ENCODE measurements at regions not wholly inside any gene's neighbourhood (a gene's known extent, or its start where the extent isn't known, plus 50 kb on each side); places are given as distances from the start of the nearest gene placed in this dataset.

GRCh38 chr1:201734786-201735185, 94.2 kb upstream of the IPO9 start (continued):
- TF ChIP-seq, protein P1, sequence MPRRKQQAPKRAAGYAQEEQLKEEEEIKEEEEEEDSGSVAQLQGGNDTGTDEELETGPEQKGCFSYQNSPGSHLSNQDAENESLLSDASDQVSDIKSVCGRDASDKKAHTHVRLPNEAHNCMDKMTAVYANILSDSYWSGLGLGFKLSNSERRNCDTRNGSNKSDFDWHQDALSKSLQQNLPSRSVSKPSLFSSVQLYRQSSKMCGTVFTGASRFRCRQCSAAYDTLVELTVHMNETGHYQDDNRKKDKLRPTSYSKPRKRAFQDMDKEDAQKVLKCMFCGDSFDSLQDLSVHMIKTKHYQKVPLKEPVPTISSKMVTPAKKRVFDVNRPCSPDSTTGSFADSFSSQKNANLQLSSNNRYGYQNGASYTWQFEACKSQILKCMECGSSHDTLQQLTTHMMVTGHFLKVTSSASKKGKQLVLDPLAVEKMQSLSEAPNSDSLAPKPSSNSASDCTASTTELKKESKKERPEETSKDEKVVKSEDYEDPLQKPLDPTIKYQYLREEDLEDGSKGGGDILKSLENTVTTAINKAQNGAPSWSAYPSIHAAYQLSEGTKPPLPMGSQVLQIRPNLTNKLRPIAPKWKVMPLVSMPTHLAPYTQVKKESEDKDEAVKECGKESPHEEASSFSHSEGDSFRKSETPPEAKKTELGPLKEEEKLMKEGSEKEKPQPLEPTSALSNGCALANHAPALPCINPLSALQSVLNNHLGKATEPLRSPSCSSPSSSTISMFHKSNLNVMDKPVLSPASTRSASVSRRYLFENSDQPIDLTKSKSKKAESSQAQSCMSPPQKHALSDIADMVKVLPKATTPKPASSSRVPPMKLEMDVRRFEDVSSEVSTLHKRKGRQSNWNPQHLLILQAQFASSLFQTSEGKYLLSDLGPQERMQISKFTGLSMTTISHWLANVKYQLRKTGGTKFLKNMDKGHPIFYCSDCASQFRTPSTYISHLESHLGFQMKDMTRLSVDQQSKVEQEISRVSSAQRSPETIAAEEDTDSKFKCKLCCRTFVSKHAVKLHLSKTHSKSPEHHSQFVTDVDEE (CRISPR knock-in tag; IDR thresholded peaks at IDR 0.05), result no peak
- TF ChIP-seq GLIS3 (CRISPR knock-in tag; IDR thresholded peaks at IDR 0.05) (no peak), ZNF70 (CRISPR knock-in tag; IDR thresholded peaks at IDR 0.05) (no peak), ZNF565 (CRISPR knock-in tag; conservative IDR thresholded peaks at IDR 0.05; ENCODE audit: low read depth) (no peak), ZNF8 (CRISPR knock-in tag; IDR thresholded peaks at IDR 0.05) (no peak), ISL1 (CRISPR knock-in tag; IDR thresholded peaks at IDR 0.05) (no peak), ZFP3 (CRISPR knock-in tag; IDR thresholded peaks at IDR 0.05) (no peak)
- TF ChIP-seq, protein P2, sequence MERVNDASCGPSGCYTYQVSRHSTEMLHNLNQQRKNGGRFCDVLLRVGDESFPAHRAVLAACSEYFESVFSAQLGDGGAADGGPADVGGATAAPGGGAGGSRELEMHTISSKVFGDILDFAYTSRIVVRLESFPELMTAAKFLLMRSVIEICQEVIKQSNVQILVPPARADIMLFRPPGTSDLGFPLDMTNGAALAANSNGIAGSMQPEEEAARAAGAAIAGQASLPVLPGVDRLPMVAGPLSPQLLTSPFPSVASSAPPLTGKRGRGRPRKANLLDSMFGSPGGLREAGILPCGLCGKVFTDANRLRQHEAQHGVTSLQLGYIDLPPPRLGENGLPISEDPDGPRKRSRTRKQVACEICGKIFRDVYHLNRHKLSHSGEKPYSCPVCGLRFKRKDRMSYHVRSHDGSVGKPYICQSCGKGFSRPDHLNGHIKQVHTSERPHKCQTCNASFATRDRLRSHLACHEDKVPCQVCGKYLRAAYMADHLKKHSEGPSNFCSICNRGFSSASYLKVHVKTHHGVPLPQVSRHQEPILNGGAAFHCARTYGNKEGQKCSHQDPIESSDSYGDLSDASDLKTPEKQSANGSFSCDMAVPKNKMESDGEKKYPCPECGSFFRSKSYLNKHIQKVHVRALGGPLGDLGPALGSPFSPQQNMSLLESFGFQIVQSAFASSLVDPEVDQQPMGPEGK (CRISPR knock-in tag; IDR thresholded peaks at IDR 0.05; ENCODE audit: borderline replicate concordance), result no peak

DNA sequence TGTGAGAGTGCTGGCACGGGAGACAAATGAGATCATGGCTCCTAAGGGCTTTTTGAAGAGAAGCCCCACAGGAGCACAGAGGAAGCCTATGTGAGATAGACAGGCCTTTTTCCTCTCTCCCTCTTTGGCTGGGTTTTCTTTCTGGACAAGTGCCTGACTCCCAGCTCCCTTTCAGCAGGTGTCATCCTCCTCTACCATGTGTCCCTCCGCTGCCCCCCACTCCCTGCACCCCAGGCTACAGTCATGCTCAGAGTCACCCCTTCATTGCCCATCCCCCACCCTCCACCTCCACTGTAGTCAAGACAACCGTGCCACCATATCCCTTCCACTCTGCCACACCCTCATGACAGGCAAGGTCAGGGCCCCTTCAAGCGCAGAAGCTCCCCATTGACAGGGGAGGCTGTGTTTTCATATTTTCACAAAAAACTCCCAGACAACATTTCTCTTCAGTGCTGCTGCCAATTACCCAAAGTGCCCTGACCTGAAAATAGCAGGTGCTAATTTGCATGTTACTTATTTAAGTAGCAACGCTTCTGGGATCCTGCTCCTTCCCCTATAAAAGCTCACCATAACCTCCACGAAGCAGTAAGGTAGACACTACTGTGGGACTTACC, 92.1 kb upstream of the IPO9 start:
- TF ChIP-seq, protein P1 (CRISPR knock-in tag; IDR thresholded peaks at IDR 0.05), result no peak
- TF ChIP-seq SNAI2 (CRISPR knock-in tag; IDR thresholded peaks at IDR 0.05) (no peak), CREB5 (CRISPR knock-in tag; IDR thresholded peaks at IDR 0.05; ENCODE audit: low read depth) (no peak), TCF4 (CRISPR knock-in tag; IDR thresholded peaks at IDR 0.05; ENCODE audit: borderline replicate concordance) (no peak)
- no peak for ATAC-seq

DNA sequence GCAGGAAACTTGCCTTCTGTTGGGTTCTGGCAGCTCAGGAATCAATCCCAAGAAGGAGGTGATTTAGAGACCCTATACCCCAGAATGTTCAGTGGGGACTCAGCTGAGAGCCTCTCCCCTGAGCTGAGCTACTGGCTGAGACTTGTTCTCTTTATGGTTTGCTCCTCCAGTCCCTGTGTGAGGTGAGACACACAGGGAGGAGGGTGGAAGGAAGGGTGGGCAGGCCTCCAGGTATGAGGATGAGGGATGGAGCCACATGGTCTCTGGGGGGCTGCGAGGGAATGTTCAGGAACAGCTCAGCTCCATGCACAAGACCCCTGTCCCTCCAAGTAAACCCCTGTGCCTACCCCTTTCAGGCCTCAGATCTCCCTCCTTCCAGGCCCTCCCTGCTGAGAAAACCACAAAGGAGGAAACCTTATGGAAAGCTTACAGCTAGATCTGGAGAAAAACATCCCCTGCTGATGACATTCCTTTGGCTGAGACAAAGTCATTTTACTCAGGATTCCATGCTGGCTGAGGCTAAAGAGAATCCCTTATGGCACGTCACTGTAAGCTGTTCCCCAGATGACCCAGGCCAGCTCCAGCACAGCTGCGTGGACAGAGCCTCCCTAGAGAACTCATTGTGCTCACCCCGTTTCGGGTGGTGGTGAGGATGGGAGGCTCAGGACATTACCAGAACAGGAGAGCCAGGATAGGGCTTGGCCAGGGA, 91.5 kb upstream of the IPO9 start:
- ATAC-seq, result peak; percentile 57
- TF ChIP-seq RARB (CRISPR knock-in tag; IDR thresholded peaks at IDR 0.05), result no peak
- TF ChIP-seq TCF4 (CRISPR knock-in tag; IDR thresholded peaks at IDR 0.05; ENCODE audit: borderline replicate concordance), result no peak
- no peak for TF ChIP-seq ARNTL (CRISPR knock-in tag; IDR thresholded peaks at IDR 0.05; ENCODE audit: borderline replicate concordance, low read depth)
- no peak for TF ChIP-seq ZNF565 (CRISPR knock-in tag; conservative IDR thresholded peaks at IDR 0.05; ENCODE audit: low read depth)
- TF ChIP-seq ZC3H10 (CRISPR knock-in tag; IDR thresholded peaks at IDR 0.05), result no peak
- TF ChIP-seq, protein P1 (CRISPR knock-in tag; IDR thresholded peaks at IDR 0.05), result no peak
- TF ChIP-seq TOX (CRISPR knock-in tag; IDR thresholded peaks at IDR 0.05; ENCODE audit: borderline replicate concordance), result no peak
- no peak for TF ChIP-seq CSRNP3 (CRISPR knock-in tag; IDR thresholded peaks at IDR 0.05)
- no peak for TF ChIP-seq SNAI2 (CRISPR knock-in tag; IDR thresholded peaks at IDR 0.05)
- TF ChIP-seq GLIS3 (CRISPR knock-in tag; IDR thresholded peaks at IDR 0.05), result no peak
- TF ChIP-seq ISL1 (CRISPR knock-in tag; IDR thresholded peaks at IDR 0.05), result no peak
